Left cardiac atrium (tissue), 4 donors: ENCODE measurements at regions not wholly inside any gene's neighbourhood (a gene's known extent, or its start where the extent isn't known, plus 50 kb on each side); places are given as distances from the start of the nearest gene placed in this dataset.
"Not testable (repeated sequence)": the region's sequence is repeated elsewhere in the genome, so short reads cannot be mapped to it uniquely, and the experiment has no call there.

Source experiments
- ATAC-seq, 2 donors: fragments of 200-7000 bp; cut with Tn5 transposase; one replicate each; pipeline ENCODE4 v1.9.1; 2020; ENCODE audit warnings: mild to moderate bottlenecking in 2 of 2, moderate library complexity in 2 of 2
- DNase-seq: peaks from one replicate; pipeline ENCODE4 v3.0.0-alpha.2; 2020
- intact Hi-C, 2 donors: fragments of 100-400 bp; cut with DNase I; formaldehyde crosslinking; loops; one replicate each; pipeline versions ENCODE4 v1.14.1 to v1.15.1; 2022 to 2023
- donor health status: DM: no; HTN: yes; CAD: no.
- donor health status: DM: no; HTN: yes; CAD: no; lungs with severe emphysema.
- donor health status: DM: yes; HTN: yes; CAD: no.
- donor health status: Dilated cardiomyopathy.

DNA sequence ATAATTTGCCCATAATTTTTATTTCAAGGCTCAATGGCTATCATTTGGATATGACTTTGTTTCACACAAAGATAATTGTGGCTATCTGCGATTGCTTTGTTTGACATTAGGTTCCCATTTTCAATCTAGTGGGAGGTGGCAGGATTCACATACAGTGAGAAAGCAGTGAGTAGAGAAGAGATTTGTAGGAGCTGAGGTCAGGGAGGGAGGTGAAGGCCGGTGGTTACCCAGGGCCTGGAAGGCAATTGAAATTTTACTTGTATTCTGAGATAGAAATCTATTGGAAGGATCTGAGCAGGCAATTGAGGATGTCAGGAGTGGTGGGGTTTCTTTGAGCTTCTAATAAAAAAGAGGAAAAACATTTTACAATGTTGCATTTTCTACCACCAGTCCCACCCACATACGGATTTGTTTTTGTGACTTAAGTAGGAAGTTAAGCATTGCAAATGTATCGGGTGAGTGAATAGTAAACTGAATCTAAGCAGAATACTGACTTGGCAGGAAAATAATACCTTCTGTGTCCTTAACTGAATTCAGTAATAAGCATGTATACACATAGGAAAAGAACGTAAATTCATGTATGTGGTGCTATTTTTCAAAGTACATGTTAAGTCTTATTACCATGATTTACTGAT, 80.1 kb upstream of the CDK13 start:
- ATAC-seq, intact Hi-C loops, DNase-seq: not testable (repeated sequence)

GRCh38 chr7:39871610-39872009, 78.4 kb upstream of the CDK13 start:
- ATAC-seq, intact Hi-C loops, DNase-seq: not testable (repeated sequence)

GRCh38 chr7:39880556-39880955, 69.5 kb upstream of the CDK13 start:
- ATAC-seq (no peak), DNase-seq (no peak)
- intact Hi-C loops, result no loop called here

- DNase-seq, result no peak
- intact Hi-C loops, result no loop called here
- ATAC-seq, result no peak
Measured at GRCh38 chr7:39882148-39882784, 67.8 kb upstream of the CDK13 start.

GRCh38 chr7:39883812-39884390, 66.2 kb upstream of the CDK13 start:
- DNase-seq (no peak), ATAC-seq (no peak)
- intact Hi-C loops, result no loop called here

DNA sequence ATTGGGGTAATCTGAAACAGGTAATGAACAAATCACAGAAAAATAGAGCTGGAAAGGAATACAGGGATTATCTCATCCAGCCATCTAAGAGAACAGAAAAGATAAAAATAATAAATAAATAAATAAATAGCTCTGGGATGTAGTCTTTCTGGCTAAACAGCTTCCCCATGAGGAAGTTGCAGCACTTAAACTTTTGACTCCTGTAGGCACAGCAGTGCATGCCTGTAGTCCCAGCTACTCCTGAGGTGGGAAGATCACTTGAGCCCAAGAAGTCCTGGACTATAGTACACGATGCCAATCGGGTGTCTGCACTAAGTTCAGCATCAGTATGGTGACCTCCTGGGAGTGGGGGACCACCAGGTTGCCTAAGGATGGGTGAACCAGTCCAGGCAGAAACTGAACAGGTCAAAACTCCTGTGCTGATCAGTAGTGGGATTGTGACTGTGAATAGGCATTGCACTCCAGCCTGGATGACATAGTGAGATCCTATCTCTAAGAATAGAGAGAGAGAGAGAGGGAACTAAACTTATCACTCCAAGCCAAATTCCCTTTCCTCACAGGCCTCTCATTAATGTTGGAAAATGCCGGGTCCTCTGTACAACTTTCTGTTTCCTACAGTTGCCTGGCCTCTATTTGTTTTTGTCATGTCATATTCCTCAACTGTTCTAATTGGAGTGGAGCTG, 61.7 kb upstream of the CDK13 start:
- intact Hi-C loops, result no loop called here
- no peak for DNase-seq
- ATAC-seq, result no peak

GRCh38 chr7:39890411-39890810, 59.6 kb upstream of the CDK13 start:
- intact Hi-C loops, result no loop called here
- DNase-seq (no peak), ATAC-seq (no peak)

- DNase-seq (no peak), ATAC-seq (no peak)
- intact Hi-C loops, result no loop called here
Measured at GRCh38 chr7:39891894-39892293, 58.2 kb upstream of the CDK13 start.

DNA sequence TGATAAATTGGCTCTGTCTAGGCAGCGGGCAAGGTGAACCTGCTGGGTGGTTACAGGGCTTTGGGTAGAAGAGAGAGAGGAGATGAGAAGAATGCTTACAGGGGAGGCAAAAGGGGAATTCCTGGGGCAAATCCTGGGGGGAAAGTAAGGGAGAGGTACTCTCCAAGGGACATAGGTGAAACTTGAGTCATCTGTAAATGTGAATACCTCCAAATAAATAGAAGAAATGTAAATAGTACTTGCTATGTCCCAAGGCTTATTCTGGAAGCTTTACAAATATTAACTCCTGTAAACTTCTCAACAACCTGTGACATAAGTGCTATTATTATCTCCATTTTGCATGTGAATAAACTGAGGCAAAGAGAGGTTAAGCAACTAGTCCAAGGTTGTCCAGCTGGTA, 57.7 kb upstream of the CDK13 start:
- DNase-seq, result no peak
- intact Hi-C loops, result no loop called here
- ATAC-seq, result no peak

- ATAC-seq (no peak), DNase-seq (no peak)
- intact Hi-C loops, result loop anchor here (5.0 kb wide), 3 partner anchors 52 to 237 kb away; partner anchors contain the start of gene MPLKIP (in 1 of the 2)
Measured at GRCh38 chr7:39894904-39895303, 55.2 kb upstream of the CDK13 start.

- ATAC-seq, result no peak
- no peak for DNase-seq
- intact Hi-C loops, result loop anchor here (1.0 to 5.0 kb wide), 4 partner anchors 50 to 235 kb away; partner anchors contain the start of gene MPLKIP (in 1 of the 2)
Measured at GRCh38 chr7:39896840-39897239, 53.2 kb upstream of the CDK13 start.

DNA sequence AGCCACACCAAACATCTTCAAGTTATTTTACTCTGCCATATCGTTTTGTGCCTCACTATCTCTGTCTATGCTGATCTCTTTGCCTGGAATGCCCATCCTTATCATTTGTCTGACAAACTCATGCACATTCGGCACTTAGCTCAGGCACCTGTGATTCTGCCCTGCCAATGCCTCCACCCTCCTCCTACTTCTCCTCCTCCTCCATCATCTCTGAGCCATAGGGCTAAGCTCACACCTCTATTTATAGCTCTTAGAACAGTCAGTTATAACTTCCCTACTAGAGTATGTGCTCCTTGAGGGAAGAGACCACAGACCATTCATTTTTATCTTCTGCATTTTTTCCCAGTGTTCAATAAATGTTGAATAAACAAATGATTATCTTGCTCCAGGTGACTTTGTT, 51.2 kb upstream of the CDK13 start:
- DNase-seq (no peak), ATAC-seq (peak; percentile 78 to 94)
- intact Hi-C loops, result loop anchor here (5.0 kb wide), 3 partner anchors 48 to 233 kb away; partner anchors contain the start of gene MPLKIP (in 1 of the 2)
